Suprapubic skin (tissue), 4 donors: ENCODE measurements at regions not wholly inside any gene's neighbourhood (a gene's known extent, or its start where the extent isn't known, plus 50 kb on each side); places are given as distances from the start of the nearest gene placed in this dataset.

Experiments
- DNase-seq, 2 donors: peaks; one replicate each; pipeline ENCODE4 v3.0.0-alpha.2; 2019; ENCODE audit warnings: low spot score in 2 of 2
- H3K27ac ChIP-seq: fragments of 200-600 bp; sonication (generic); one replicate; pipeline ENCODE4 v1.5.1; 2019
- H3K27me3 ChIP-seq: fragments of 200-600 bp; sonication (generic); one replicate; pipeline ENCODE4 v1.5.1; 2019
- H3K36me3 ChIP-seq: fragments of 200-600 bp; sonication (generic); one replicate; pipeline ENCODE4 v1.5.1; 2019
- H3K4me1 ChIP-seq: fragments of 200-600 bp; sonication (generic); one replicate; pipeline ENCODE4 v1.5.1; 2019
- H3K4me3 ChIP-seq: fragments of 200-600 bp; sonication (generic); one replicate; pipeline ENCODE4 v1.5.1; 2019; ENCODE audit warnings: mild to moderate bottlenecking
- H3K9me3 ChIP-seq: fragments of 200-600 bp; sonication (generic); one replicate; pipeline ENCODE4 v1.5.1; 2019
- CTCF ChIP-seq, 2 donors: fragments of 200-600 bp in 1 of 2; fragments of 450-650 bp in 1 of 2; sonication (generic) in 1 of 2; IDR thresholded peaks; one replicate each; pipeline ENCODE4 v1.5.1; 2016 to 2019; ENCODE audit warnings: antibody characterized with exemption in 2 of 2, mild to moderate bottlenecking in 1 of 2, moderate library complexity in 1 of 2
- EP300 ChIP-seq: sonication (generic); formaldehyde crosslinking; IDR thresholded peaks from one replicate; pipeline ENCODE4 v1.6.1; 2017; ENCODE audit warnings: antibody characterized with exemption
- POLR2A ChIP-seq, 2 donors: fragments of 450-650 bp; IDR thresholded peaks; one replicate each; pipeline ENCODE4 v1.6.1; 2017; ENCODE audit warnings: antibody characterized with exemption in 2 of 2, mild to moderate bottlenecking in 2 of 2, moderate library complexity in 2 of 2
- POLR2AphosphoS5 ChIP-seq, 3 donors: sonication (generic); formaldehyde crosslinking; IDR thresholded peaks; one replicate each; pipeline ENCODE4 v1.6.1; 2017; ENCODE audit warnings: antibody characterized with exemption in 3 of 3
- WGBS: methylation state at CpG from one replicate; pipeline ENCODE4 v1.1.5; 2018; 5-methylcytosine and 5-hydroxymethylcytosine counted together

- Histone ChIP-seq H3K4me3 (no peak overlapping the region), H3K27ac (no peak overlapping the region), H3K4me1 (no peaks in the 10 kb centered on the region), H3K36me3 (no peaks in the 10 kb centered on the region), H3K27me3 (no peaks in the 10 kb centered on the region), H3K9me3 (no peaks in the 10 kb centered on the region)
- no peak for TF ChIP-seq POLR2A (IDR thresholded peaks at IDR 0.05)
- TF ChIP-seq POLR2AphosphoS5 (IDR thresholded peaks at IDR 0.05): no peak
- TF ChIP-seq EP300: no peak
- no peak for TF ChIP-seq CTCF (IDR thresholded peaks at IDR 0.05)
- no peak for DNase-seq
These were observed 362.8 kb upstream of the ADAMTSL1 start for GRCh38 chr9:18111146-18111545.

GRCh38 chr9:18114559-18115475 lies 359.1 kb upstream of the ADAMTSL1 start:
- DNase-seq: no peak
- Histone ChIP-seq H3K9me3 (no peaks in the 10 kb centered on the region), H3K36me3 (no peaks in the 10 kb centered on the region), H3K27me3 (no peaks in the 10 kb centered on the region), H3K4me3 (no peak overlapping the region), H3K4me1 (no peaks in the 10 kb centered on the region), H3K27ac (no peak overlapping the region)
- 29% methylated on average over 10 of the region's 10 CpGs for WGBS
- TF ChIP-seq POLR2AphosphoS5 (IDR thresholded peaks at IDR 0.05) (no peak), EP300 (no peak), CTCF (IDR thresholded peaks at IDR 0.05) (no peak), POLR2A (IDR thresholded peaks at IDR 0.05) (no peak)

- no peak for DNase-seq
- H3K9me3 ChIP-seq: no peaks in the 10 kb centered on the region
- H3K27ac ChIP-seq: no peak overlapping the region
- H3K4me3 ChIP-seq: no peak overlapping the region
- TF ChIP-seq POLR2A (IDR thresholded peaks at IDR 0.05) (no peak), EP300 (no peak), CTCF (IDR thresholded peaks at IDR 0.05) (no peak), POLR2AphosphoS5 (IDR thresholded peaks at IDR 0.05) (no peak)
- H3K4me1 ChIP-seq: no peaks in the 10 kb centered on the region
- H3K27me3 ChIP-seq: no peaks in the 10 kb centered on the region
- H3K36me3 ChIP-seq: no peaks in the 10 kb centered on the region
These were observed 355.7 kb upstream of the ADAMTSL1 start for GRCh38 chr9:18118268-18118667.

GRCh38 chr9:18122171-18122570 lies 351.8 kb upstream of the ADAMTSL1 start:
- no peaks in the 10 kb centered on the region for H3K36me3 ChIP-seq
- no peak overlapping the region for H3K4me3 ChIP-seq
- H3K4me1 ChIP-seq: no peaks in the 10 kb centered on the region
- 65% methylated on average over 1 of the region's 1 CpG for whole genome bisulfite sequencing
- no peaks in the 10 kb centered on the region for H3K9me3 ChIP-seq
- no peaks in the 10 kb centered on the region for H3K27me3 ChIP-seq
- no peak overlapping the region for H3K27ac ChIP-seq
- TF ChIP-seq POLR2A (IDR thresholded peaks at IDR 0.05) (no peak), EP300 (no peak), CTCF (IDR thresholded peaks at IDR 0.05) (no peak), POLR2AphosphoS5 (IDR thresholded peaks at IDR 0.05) (no peak)
- no peak for DNase-seq

- TF ChIP-seq POLR2A (IDR thresholded peaks at IDR 0.05) (no peak), CTCF (IDR thresholded peaks at IDR 0.05) (no peak), POLR2AphosphoS5 (IDR thresholded peaks at IDR 0.05) (no peak), EP300 (no peak)
- no peak overlapping the region for H3K27ac ChIP-seq
- H3K4me1 ChIP-seq: no peaks in the 10 kb centered on the region
- H3K9me3 ChIP-seq: no peaks in the 10 kb centered on the region
- H3K4me3 ChIP-seq: no peak overlapping the region
- 90% methylated on average over 1 of the region's 1 CpG for WGBS
- DNase-seq: no peak
- no peaks in the 10 kb centered on the region for H3K27me3 ChIP-seq
- no peaks in the 10 kb centered on the region for H3K36me3 ChIP-seq
These were observed 349.2 kb upstream of the ADAMTSL1 start for GRCh38 chr9:18124760-18125159.
